ENCODE measurements at regions not wholly inside any gene's neighbourhood (a gene's known extent, or its start where the extent isn't known, plus 50 kb on each side); places are given as distances from the start of the nearest gene placed in this dataset.

DNA sequence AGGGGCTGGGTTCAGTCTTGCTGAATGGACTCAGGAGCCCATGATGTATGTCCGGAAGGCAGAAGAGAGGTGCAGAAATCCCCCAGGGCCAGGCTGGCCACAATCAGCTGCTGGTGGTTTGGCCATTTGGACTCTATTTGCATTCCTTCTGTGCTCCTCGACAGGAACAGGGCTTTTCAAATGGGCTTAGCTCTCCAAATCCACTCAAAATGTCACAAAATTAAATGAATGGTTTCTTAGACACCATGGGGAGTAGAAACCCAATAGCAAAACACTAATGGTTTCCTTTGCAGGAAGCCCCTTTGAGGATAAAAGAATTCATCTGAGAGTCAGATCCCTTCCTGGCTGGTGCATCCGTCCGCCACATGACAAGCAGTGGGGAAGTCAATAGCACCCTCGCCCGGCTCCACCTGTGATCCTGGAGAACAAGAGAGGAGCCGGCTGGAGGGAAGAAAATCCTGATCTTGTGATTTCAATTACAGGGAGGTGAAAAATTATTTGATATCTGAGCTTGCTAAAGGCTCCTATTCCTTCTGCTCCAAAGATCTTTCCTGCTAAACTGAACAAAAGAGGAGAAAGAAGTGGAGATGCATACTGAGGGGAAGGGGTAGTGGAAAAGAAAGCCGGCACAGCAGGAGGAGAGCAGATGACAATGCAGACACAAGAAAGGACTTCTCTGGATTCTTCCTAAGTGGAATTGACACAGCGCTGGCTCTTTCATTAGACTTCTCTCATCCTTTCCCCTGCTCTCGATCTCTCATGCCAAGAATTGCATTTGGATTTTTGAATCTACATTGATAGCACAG is 190.7 kb downstream of the C7orf25 start:
- FAIRE-seq (no peak), DNase-seq (ENCODE audit: low read depth in 1 of 2, low spot score in 2 of 2) (no peak)
- Histone ChIP-seq H3K4me3 (ENCODE audit: extremely low read depth in 1 of 4, insufficient read depth in 2 of 4, low read depth in 3 of 4, low read length in 4 of 4) (no peak overlapping the region), H3K27ac (ENCODE audit: low read depth, low read length) (no peak overlapping the region), H2BK5ac (ENCODE audit: low read depth, low read length) (0 out of 2 replicates have a peak overlapping the region, but pooled peaks have one; percentile 6), H3K36me3 (ENCODE audit: control insufficient read depth in 2 of 4, insufficient read depth in 4 of 4, low read length in 3 of 4) (no peaks in the 10 kb centered on the region), H3K14ac (ENCODE audit: insufficient read length) (no peak overlapping the region), H2AK5ac (ENCODE audit: low read depth, low read length) (no peak overlapping the region), H3K4me1 (replicated peaks in 1 of 4; ENCODE audit: control insufficient read depth in 3 of 4, insufficient read depth in 4 of 4, low read length in 3 of 4) (no peaks in the 10 kb centered on the region; a peak in 1 of 7 replicates), H4K20me1 (replicated peaks in 1 of 2; ENCODE audit: control insufficient read depth in 1 of 2, insufficient read depth in 2 of 2, low read length in 2 of 2) (no peaks in the 10 kb centered on the region), H4K8ac (ENCODE audit: extremely low read depth, insufficient read depth, low read length) (no peak overlapping the region), H4K91ac (replicated peaks; ENCODE audit: insufficient read length, low read length) (no peak overlapping the region), H3K23ac (ENCODE audit: insufficient read length) (no peak overlapping the region), H3K23me2 (ENCODE audit: low read depth, low read length) (no peaks in the 10 kb centered on the region), H3K4me2 (ENCODE audit: insufficient read depth in 1 of 2, low read depth in 2 of 2, low read length in 2 of 2) (peak overlapping the region in 1 of 2 experiments; percentile 18; a peak in 1 of 4 replicates), H3K56ac (replicated peaks; ENCODE audit: insufficient read length, low read depth, low read length) (no peak overlapping the region), H3K4ac (replicated peaks; ENCODE audit: insufficient read length, low read depth, low read length) (no peak overlapping the region), H3K9ac (replicated peaks in 1 of 4; ENCODE audit: extremely low read depth in 1 of 4, low read depth in 3 of 4, low read length in 3 of 4) (no peak overlapping the region), H3K79me2 (ENCODE audit: control insufficient read depth in 1 of 2, insufficient read depth in 2 of 2, low read length in 2 of 2) (no peaks in the 10 kb centered on the region), H2BK20ac (ENCODE audit: low read length) (peak overlapping the region; percentile 41; the same call in 1 of the 2 replicates), H2BK15ac (ENCODE audit: low read length) (no peak overlapping the region), H3K9me3 (ENCODE audit: insufficient read depth in 2 of 2, low read depth in 1 of 2, low read length in 1 of 2) (no peaks in the 10 kb centered on the region; a peak in 1 of 4 replicates), H3K27me3 (replicated peaks in 1 of 4; ENCODE audit: control insufficient read depth in 3 of 4, extremely low read depth in 1 of 4, insufficient read depth in 3 of 4, low read length in 3 of 4) (no peaks in the 10 kb centered on the region), H3K18ac (ENCODE audit: extremely low read depth, low read length) (no peak overlapping the region), H3K79me1 (ENCODE audit: low read depth, low read length) (no peaks in the 10 kb centered on the region), H2AFZ (ENCODE audit: low read length) (no peak overlapping the region), H2BK120ac (replicated peaks; ENCODE audit: low read depth, low read length) (no peak overlapping the region), H2BK12ac (ENCODE audit: low read depth, low read length) (no peak overlapping the region), H4K5ac (ENCODE audit: insufficient read length, low read depth, low read length) (no peak overlapping the region)
- CTCF ChIA-PET (ENCODE audit: partially characterized antibody), result interaction anchor here (0.8 to 1.4 kb wide), 7 partner anchors 9 to 186 kb away, joined by 3 to 7 read pairs (median 4); no protein-coding TSS in a partner anchor
- POLR2A ChIA-PET (ENCODE audit: partially characterized antibody), result no interaction called here
- TF ChIP-seq SIX5 (IDR thresholded peaks at IDR 0.05; ENCODE audit: low read depth, low read length) (no peak), SUZ12 (IDR thresholded peaks at IDR 0.05; ENCODE audit: low read length) (no peak), NANOG (IDR thresholded peaks at IDR 0.05; ENCODE audit: insufficient read depth, low read depth, low read length, poor library complexity, severe bottlenecking) (no peak), SP2 (IDR thresholded peaks at IDR 0.05; ENCODE audit: low read length) (no peak), RNF2 (IDR thresholded peaks at IDR 0.05; ENCODE audit: borderline replicate concordance, low read depth, low read length, missing control alignments, poor library complexity, severe bottlenecking) (no peak), TAF7 (optimal IDR thresholded peaks at IDR 0.05; ENCODE audit: borderline replicate concordance, low read depth, low read length) (no peak), POLR2A (IDR thresholded peaks at IDR 0.05; ENCODE audit: control extremely low read depth in 1 of 2, low read depth in 2 of 2, low read length in 2 of 2) (no peak), TCF12 (IDR thresholded peaks at IDR 0.05; ENCODE audit: low read depth, low read length) (no peak), ASH2L (IDR thresholded peaks at IDR 0.05; ENCODE audit: low read length) (no peak), NRF1 (IDR thresholded peaks at IDR 0.05; ENCODE audit: low read depth, low read length) (no peak)
- TF ChIP-seq, protein P1, sequence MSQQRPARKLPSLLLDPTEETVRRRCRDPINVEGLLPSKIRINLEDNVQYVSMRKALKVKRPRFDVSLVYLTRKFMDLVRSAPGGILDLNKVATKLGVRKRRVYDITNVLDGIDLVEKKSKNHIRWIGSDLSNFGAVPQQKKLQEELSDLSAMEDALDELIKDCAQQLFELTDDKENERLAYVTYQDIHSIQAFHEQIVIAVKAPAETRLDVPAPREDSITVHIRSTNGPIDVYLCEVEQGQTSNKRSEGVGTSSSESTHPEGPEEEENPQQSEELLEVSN (IDR thresholded peaks at IDR 0.05), result no peak
- 80% methylated on average over 10 of the region's 10 CpGs; no CpG with 5 or more reads in 1 of the 2 experiments for WGBS, 2 experiments (ENCODE audit: extremely low coverage in 1 of 2, insufficient coverage in 1 of 2, insufficient read length in 1 of 2, insufficient replicate concordance in 2 of 2, low coverage in 1 of 2, low lambda C conversion rate in 2 of 2, missing lambda C conversion rate in 1 of 2)

Measured in H1 (cell line).